Naive B cell (primary cell): ENCODE measurements at regions not wholly inside any gene's neighbourhood (a gene's known extent, or its start where the extent isn't known, plus 50 kb on each side); places are given as distances from the start of the nearest gene placed in this dataset.
"Not testable (repeated sequence)": the region's sequence is repeated elsewhere in the genome, so short reads cannot be mapped to it uniquely, and the experiment has no call there.

Source experiments
- ATAC-seq, 2 donors: fragments of 150-1000 bp; cut with Tn5 transposase; 2 replicates each; pipeline ENCODE4 v1.10.0; 2021; ENCODE audit warnings: low read depth in 2 of 2, mild to moderate bottlenecking in 2 of 2, moderate library complexity in 2 of 2
- DNase-seq: peaks from one replicate; pipeline ENCODE4 v3.0.0; 2022
- H3K27ac Mint-ChIP-seq, 6 donors: one replicate each; pipeline ENCODE4 v1.8.0; 2020 to 2022; ENCODE audit warnings: mild to moderate bottlenecking in 6 of 6, mixed read lengths in 6 of 6, moderate library complexity in 5 of 6, inconsistent platforms in 2 of 6
- H3K27me3 Mint-ChIP-seq, 3 donors: one replicate each; pipeline ENCODE4 v1.8.0; 2021 to 2022; ENCODE audit warnings: mixed read lengths in 3 of 3, mild to moderate bottlenecking in 1 of 3
- H3K36me3 Mint-ChIP-seq, 2 donors: one replicate each; pipeline ENCODE4 v1.8.0; 2020 to 2022; ENCODE audit warnings: mixed read lengths in 2 of 2, inconsistent platforms in 1 of 2, mild to moderate bottlenecking in 1 of 2
- H3K4me1 Mint-ChIP-seq, 3 donors: one replicate each; pipeline ENCODE4 v1.8.0; 2020 to 2022; ENCODE audit warnings: mixed read lengths in 3 of 3, inconsistent platforms in 1 of 3, mild to moderate bottlenecking in 1 of 3, moderate library complexity in 1 of 3
- H3K4me3 Mint-ChIP-seq, 8 donors: one replicate each; pipeline ENCODE4 v1.8.0; 2020 to 2022; ENCODE audit warnings: mild to moderate bottlenecking in 8 of 8, mixed read lengths in 8 of 8, moderate library complexity in 8 of 8, inconsistent platforms in 2 of 8
- H3K9me3 Mint-ChIP-seq, 7 donors: one replicate each; pipeline ENCODE4 v1.8.0; 2020 to 2022; ENCODE audit warnings: mixed read lengths in 7 of 7, mild to moderate bottlenecking in 5 of 7, inconsistent platforms in 2 of 7, moderate library complexity in 1 of 7

DNA sequence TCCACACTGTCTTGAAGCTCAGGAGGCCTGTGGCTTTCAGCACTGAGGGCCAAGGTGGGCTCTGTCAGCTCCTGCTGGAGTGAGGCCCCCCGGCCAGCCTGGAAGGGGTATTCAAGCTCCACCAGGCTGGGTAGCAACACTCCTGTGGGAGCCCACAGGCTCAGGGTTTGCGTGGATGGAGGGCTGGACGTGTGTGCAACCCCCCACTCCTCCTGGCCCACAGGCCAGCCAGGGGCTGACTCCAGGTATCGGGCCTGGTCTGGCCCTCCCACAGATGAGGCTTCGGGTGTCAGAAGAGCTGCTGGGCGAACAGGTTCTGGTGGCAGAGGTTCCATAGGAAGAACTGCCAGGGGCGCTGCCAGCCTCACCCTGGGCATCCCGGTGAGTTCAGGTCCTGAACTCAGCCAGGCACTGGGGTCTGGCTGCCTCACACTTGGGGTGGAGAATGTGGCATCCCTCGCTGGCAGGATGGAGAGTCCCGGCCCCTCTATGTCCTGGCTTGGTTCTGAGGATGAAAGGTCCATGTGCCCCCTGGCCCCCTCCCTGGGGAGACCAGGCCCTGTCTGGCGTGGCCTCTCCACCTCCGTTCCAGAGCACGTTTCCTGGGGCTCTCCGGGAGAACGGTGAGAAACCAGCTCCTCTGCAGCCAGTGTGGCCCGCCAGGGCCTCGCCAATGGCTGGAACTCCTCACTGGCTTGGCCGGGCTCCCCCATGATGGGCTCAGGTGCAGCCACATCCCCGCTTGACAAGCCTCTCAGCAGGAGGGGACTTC, 64.6 kb upstream of the TARDBP start:
- no peak for DNase-seq
- no peak for ATAC-seq
- H3K36me3 Mint-ChIP-seq: peaks cover 0 to 7% of the 10 kb centered on the region in 2 donors
- no peak overlapping the region for H3K27ac Mint-ChIP-seq
- H3K9me3 Mint-ChIP-seq: no peaks in the 10 kb centered on the region
- H3K27me3 Mint-ChIP-seq: peaks cover 20 to 39% (median 31%) of the 10 kb centered on the region in 3 donors
- H3K4me1 Mint-ChIP-seq: peaks cover 0 to 11% (median 10%) of the 10 kb centered on the region in 3 donors
- no peak overlapping the region for H3K4me3 Mint-ChIP-seq

DNA sequence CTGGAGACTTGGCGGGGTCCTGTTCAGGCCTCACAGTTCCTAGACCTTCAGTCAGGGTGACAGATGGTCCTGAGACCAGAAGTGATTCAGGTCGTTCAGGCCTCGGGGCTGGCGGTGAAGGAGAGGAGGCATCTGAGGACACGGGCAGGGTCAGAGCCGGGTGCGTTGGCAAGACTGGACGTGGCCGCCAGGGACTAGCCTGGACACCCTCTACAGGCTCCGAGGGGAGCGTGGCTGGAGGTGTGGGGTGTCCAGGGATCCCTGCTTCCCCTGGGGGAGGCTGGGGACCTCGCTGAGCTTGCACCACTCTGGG, 64.0 kb upstream of the TARDBP start:
- H3K4me3 Mint-ChIP-seq: no peak overlapping the region
- no peak overlapping the region for H3K27ac Mint-ChIP-seq
- DNase-seq (no peak), ATAC-seq (no peak)
- H3K27me3 Mint-ChIP-seq: peaks cover 19 to 34% (median 26%) of the 10 kb centered on the region in 3 donors
- peaks cover 0 to 4% (median 0%) of the 10 kb centered on the region in 7 donors for H3K9me3 Mint-ChIP-seq
- H3K36me3 Mint-ChIP-seq: peaks cover 0 to 7% of the 10 kb centered on the region in 2 donors
- H3K4me1 Mint-ChIP-seq: peaks cover 0 to 11% (median 10%) of the 10 kb centered on the region in 3 donors

DNA sequence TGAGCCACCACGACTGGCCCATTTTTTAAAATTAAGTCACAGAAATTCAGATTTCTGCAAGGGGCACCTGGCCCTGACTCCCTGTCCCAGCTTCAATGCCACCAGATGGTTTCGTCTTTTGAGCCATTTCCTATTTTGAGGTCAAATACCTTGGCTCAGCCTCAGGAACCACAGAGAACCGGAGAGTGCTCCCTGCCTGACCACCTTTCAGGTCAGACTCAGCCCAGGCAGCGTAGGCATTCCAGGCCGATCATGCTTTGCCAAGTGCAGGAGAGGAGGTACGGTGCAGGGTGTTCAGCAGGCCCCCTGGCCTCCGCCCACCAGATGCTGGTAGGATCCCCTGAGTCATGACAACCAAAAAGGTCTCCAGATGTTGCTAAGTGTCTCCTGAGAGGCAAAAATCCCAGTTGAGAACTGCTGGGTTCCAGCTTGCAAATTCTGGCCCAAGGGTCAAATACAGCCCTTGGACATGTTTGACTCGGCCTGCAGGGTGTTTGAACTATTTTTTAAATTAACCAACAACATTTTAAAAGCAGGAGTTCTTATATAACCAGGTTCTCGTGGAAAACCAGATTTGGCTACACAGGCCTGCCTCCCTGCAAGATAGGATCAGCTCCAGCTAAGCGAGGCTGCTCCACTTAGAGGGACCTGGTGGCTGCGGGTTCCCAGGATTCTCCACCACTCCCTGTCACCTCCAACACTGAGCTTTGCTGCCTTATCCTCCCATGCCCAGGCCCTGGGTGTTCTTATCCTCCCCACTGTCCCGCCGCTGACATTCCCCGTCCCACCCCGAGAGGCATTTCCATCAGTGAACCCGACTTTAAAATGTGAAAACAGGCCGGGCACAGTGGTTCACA, 61.9 kb upstream of the TARDBP start:
- peaks cover 0 to 3% of the 10 kb centered on the region in 2 donors for H3K36me3 Mint-ChIP-seq
- ATAC-seq (no peak), DNase-seq (no peak)
- H3K27me3 Mint-ChIP-seq: peaks cover 6 to 21% (median 9%) of the 10 kb centered on the region in 3 donors
- peaks cover 0 to 11% (median 4%) of the 10 kb centered on the region in 7 donors for H3K9me3 Mint-ChIP-seq
- H3K27ac Mint-ChIP-seq: peak overlapping the region in 1 of 6 donors; percentile 52
- no peaks in the 10 kb centered on the region for H3K4me1 Mint-ChIP-seq
- H3K4me3 Mint-ChIP-seq: peak overlapping the region in 1 of 8 donors; percentile 41

DNA sequence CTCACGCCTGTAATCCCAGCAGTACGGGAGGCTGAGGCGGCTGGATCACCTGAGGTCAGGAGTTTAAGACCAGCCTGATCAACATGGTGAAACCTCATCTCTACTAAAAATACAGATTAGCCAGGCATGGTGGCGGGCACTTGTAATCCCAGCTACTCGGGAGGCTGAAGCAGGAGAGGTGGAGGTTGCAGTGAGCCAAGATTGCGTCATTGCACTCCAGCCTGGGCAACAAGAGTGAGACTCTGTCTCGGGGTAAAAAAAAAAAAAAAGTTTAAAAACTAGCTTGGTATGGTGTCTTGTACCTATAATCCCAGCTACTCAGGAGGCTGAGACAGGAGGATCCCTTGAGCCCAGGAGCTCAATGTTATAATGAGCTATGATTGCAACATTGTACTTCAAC, 61.2 kb upstream of the TARDBP start:
- not testable (repeated sequence) for DNase-seq, H3K36me3 Mint-ChIP-seq, H3K4me3 Mint-ChIP-seq, H3K4me1 Mint-ChIP-seq, ATAC-seq
- Mint-ChIP-seq H3K9me3 (peaks cover 0 to 11% (median 4%) of the 10 kb centered on the region in 7 donors), H3K27me3 (peaks cover 4 to 13% (median 9%) of the 10 kb centered on the region in 3 donors), H3K27ac (peak overlapping the region in 1 of 6 donors; percentile 24)

DNA sequence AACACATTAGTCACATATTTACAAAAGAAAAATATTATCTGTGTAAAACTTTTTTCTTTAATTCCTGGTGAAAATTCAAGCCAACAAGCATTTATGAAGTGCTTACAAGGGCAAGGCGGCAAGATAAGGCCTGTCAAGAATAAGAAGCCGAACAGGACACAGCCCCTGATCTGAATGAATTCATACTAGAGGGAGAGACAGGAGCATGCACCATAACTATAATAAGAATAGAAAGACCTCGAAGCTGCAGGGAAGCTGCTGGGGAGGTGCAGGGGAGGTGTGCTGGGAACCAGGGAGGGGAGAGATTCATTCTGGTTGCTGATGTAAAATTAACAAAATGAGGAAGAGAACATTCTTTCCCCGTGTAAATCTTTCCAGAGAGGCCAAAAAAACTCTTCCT, 60.5 kb upstream of the TARDBP start:
- H3K4me3 Mint-ChIP-seq: no peak overlapping the region
- DNase-seq (no peak), ATAC-seq (no peak)
- H3K4me1 Mint-ChIP-seq: no peaks in the 10 kb centered on the region
- peaks cover 4 to 11% (median 6%) of the 10 kb centered on the region in 3 donors for H3K27me3 Mint-ChIP-seq
- H3K36me3 Mint-ChIP-seq: no peaks in the 10 kb centered on the region
- H3K27ac Mint-ChIP-seq: peak overlapping the region in 1 of 6 donors; percentile 29
- H3K9me3 Mint-ChIP-seq: peaks cover 0 to 11% (median 4%) of the 10 kb centered on the region in 7 donors

DNA sequence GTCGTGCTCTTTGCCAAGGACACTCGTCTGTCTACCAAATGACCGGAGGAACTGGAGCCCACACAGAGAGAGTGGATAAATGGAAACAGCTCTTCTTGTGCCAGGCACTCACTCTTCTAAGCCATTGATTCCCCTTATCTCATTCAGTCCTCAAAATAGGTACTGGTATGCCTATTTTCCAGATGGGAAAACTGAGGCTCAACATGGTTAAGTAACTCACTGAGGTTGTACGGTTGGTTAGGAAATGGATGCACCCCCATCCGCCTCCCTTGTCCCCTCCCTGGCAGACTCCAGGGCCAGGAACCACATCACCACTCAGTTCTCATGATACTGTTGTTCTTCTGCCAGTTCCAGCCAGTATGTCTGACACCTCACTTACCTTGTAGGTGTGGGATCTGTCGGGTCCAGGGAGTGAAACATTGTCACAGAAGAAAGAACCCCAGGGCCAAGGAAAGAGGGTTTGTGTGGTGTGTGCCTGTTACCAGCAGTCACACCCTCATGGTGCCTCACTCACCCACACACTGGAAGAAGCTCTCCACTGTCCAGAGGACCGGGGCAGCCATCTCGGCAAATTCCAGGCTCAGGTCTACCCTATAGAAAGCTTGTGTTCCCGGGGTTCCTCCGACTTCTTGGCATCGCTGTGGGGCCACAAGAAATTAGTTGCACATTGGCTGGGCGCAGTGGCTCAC, 58.8 kb upstream of the TARDBP start:
- H3K4me1 Mint-ChIP-seq: no peaks in the 10 kb centered on the region
- DNase-seq (no peak), ATAC-seq (no peak)
- no peaks in the 10 kb centered on the region for H3K36me3 Mint-ChIP-seq
- H3K4me3 Mint-ChIP-seq: no peak overlapping the region
- no peak overlapping the region for H3K27ac Mint-ChIP-seq
- H3K9me3 Mint-ChIP-seq: peaks cover 0 to 11% (median 4%) of the 10 kb centered on the region in 7 donors
- H3K27me3 Mint-ChIP-seq: peaks cover 4 to 11% (median 5%) of the 10 kb centered on the region in 3 donors

DNA sequence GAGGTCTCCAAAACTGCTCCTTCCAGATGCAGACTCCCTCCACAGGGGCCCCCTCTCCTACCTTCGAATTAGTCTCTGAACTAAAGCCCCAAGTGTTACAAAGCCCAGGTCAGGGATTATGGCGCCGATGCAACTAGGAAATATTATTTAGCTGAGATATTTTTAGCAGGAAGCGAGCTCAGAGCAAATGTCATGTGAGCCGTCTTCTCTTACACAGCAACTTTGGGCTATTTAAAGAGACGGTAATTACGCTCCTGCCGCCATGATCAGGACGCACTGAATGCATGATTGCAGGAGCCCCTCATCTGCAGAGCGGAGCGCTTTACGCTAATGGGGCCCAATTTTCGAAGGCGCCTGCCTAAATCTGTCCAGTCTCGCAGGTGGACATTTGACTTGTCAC, 55.3 kb upstream of the TARDBP start:
- DNase-seq: no peak
- H3K4me1 Mint-ChIP-seq: peaks cover 0 to 9% (median 5%) of the 10 kb centered on the region in 3 donors
- no peak overlapping the region for H3K27ac Mint-ChIP-seq
- no peak overlapping the region for H3K4me3 Mint-ChIP-seq
- ATAC-seq: no peak
- peaks cover 12 to 21% (median 15%) of the 10 kb centered on the region in 3 donors for H3K27me3 Mint-ChIP-seq
- peaks cover 0 to 11% (median 4%) of the 10 kb centered on the region in 7 donors for H3K9me3 Mint-ChIP-seq
- no peaks in the 10 kb centered on the region for H3K36me3 Mint-ChIP-seq

DNA sequence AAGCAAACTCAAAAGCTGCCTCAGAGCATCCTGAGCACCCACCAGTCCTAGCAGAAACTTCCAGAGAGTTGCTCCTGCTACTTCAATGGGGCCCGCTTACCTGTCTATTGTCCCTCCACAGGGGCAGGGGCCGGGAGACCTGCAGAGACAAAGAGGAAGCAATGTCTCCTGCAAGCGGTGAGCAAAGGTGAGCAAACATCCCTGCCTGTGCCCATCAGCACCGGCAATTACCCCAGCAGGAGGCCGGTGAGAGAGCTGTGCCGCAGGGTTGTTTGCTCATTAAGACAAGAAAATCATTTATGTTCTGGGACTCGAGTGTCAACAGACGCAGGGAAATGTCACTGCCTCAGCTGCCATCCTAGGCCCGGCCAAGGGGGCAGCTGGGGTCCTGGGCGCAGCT, 53.8 kb upstream of the TARDBP start:
- Mint-ChIP-seq H3K4me3 (no peak overlapping the region), H3K27ac (no peak overlapping the region), H3K36me3 (no peaks in the 10 kb centered on the region), H3K9me3 (peaks cover 0 to 7% (median 2%) of the 10 kb centered on the region in 7 donors), H3K4me1 (peaks cover 0 to 9% (median 5%) of the 10 kb centered on the region in 3 donors), H3K27me3 (peaks cover 12 to 21% (median 17%) of the 10 kb centered on the region in 3 donors)
- no peak for DNase-seq
- no peak for ATAC-seq

DNA sequence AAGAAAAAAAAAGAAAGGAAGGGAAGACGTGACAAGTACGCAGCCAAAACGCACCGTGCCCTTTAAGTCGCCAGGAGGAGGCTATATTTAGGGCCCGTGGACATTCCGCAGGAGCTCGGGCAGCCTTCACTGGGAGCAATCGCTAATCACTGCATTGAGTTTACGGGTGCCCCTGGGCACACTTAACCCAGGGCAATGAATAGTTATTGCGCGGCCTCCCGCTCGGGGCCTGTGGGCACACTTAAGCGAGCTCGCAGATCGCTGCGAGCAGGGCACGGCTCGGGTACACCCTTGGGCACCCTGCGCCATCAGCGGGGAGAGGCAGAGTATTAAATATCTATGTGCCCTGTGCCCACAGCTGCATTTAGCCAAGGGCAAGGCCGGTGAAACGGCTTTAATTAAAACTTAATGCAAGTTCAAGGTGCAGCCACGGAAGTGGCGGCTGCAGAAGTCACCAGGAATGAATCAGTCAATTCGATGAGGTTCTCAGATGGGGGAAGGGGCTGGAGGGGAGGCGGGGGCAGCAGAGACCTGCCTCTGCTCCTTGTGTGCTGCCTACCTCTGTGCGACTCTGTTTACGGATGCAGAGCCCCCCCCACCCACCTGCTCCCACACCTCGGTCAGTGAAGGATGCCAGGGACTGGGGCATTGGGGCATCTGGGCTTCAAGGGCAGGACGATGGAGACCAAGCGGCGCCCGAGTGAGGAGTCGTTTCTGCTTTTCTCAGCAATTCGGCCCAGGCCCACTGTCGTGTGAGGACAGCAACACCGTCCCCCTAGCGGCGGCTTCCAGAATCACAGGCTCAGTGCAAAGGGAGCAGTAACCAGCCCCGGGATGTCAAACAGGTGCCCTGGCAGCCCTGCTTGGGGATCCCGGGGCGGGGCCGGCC, 51.8 kb upstream of the TARDBP start:
- peaks cover 9 to 25% (median 16%) of the 10 kb centered on the region in 3 donors for H3K4me1 Mint-ChIP-seq
- DNase-seq (peak; percentile 62), ATAC-seq (peak; percentile 83)
- H3K4me3 Mint-ChIP-seq: no peak overlapping the region
- no peaks in the 10 kb centered on the region for H3K9me3 Mint-ChIP-seq
- H3K36me3 Mint-ChIP-seq: no peaks in the 10 kb centered on the region
- H3K27me3 Mint-ChIP-seq: peaks cover 12 to 26% (median 21%) of the 10 kb centered on the region in 3 donors
- peak overlapping the region in 1 of 6 donors; percentile 78 for H3K27ac Mint-ChIP-seq

DNA sequence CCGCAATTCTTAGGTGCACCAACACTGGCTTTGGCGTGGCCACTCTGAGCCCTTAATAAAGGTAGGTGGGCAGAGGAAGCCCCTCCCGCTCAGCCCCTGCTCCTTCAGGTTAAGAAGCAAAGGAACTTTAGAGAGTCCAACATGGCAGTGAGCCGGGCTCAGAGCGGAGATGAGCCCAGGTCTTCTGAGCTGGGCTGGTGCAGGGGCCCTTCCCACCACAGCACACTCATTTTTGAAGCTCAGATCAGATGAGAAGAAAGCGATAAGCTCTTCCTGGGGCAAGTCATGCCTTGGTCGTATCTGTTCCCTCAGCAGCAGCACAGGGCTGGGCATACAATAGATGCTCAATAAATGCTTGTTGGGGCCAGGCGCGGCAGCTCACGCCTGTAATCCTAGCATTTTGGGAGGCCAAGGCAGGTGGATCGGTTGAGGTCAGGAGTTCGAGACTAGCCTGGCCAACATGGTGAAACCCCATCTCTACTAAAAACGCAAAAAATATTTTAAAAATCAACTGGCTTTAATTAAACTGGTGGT, 51.1 kb upstream of the TARDBP start:
- H3K4me1 Mint-ChIP-seq: peaks cover 12 to 32% (median 22%) of the 10 kb centered on the region in 3 donors

DNA sequence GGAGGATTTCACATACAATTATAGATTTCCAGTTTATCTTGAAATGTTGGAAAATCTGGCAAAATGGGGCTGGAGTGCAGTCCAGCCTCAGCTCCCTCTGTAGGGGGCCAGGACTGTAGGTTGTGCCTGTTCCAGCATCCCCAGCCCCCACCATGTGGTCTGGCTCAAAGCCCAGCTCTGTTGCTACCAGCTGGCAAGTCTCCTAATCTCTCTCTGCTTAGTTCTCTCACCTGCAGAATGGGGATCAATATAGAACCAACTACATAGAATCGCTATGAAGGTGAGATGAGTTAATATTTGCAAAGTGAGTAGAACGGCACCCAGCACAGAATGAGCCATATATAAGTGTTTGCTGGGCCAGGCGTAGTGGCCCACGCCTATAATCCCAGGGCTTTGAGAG, 50.0 kb upstream of the TARDBP start:
- Mint-ChIP-seq H3K36me3 (peaks cover 0 to 6% of the 10 kb centered on the region in 2 donors), H3K9me3 (no peaks in the 10 kb centered on the region), H3K4me1 (peaks cover 16 to 34% (median 22%) of the 10 kb centered on the region in 3 donors), H3K27ac (no peak overlapping the region), H3K27me3 (peaks cover 15 to 37% (median 37%) of the 10 kb centered on the region in 3 donors), H3K4me3 (no peak overlapping the region)
- no peak for ATAC-seq
- no peak for DNase-seq

More for the DNA sequence above, 51.1 kb upstream of the TARDBP start:
- no peak overlapping the region for H3K4me3 Mint-ChIP-seq
- H3K27ac Mint-ChIP-seq: no peak overlapping the region
- ATAC-seq (no peak), DNase-seq (no peak)
- H3K27me3 Mint-ChIP-seq: peaks cover 10 to 31% (median 26%) of the 10 kb centered on the region in 3 donors
- no peaks in the 10 kb centered on the region for H3K9me3 Mint-ChIP-seq
- no peaks in the 10 kb centered on the region for H3K36me3 Mint-ChIP-seq
